ENCODE measurements at regions not wholly inside any gene's neighbourhood (a gene's known extent, or its start where the extent isn't known, plus 50 kb on each side); places are given as distances from the start of the nearest gene placed in this dataset.
"Not testable (repeated sequence)": the region's sequence is repeated elsewhere in the genome, so short reads cannot be mapped to it uniquely, and the experiment has no call there.

DNA sequence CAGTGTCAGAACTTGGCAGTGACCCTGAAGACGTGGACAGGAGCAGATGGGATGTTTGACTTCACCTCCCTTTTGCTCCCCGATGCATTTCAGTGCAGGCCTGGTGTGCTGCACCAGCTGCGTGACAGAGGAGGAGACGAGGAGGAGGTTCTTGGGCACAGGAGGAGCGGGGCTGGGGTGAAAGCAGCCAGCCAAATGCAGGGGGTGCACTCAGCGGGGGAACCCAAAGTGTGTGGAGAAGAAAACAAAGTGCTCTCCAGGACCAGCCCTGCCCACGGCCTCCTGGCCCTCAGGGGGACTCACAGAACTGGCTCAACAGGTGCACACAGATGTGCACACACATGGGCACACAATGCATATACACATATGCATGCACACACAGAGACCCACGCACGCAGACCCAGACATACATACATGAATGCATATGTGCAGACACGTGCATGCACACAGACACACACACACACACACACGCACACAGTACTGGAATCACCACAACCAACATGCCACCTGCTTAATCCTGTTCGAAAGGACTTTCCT, 91.7 kb upstream of the SFSWAP start:
- DNase-seq (ENCODE audit: low spot score), result no peak

DNA sequence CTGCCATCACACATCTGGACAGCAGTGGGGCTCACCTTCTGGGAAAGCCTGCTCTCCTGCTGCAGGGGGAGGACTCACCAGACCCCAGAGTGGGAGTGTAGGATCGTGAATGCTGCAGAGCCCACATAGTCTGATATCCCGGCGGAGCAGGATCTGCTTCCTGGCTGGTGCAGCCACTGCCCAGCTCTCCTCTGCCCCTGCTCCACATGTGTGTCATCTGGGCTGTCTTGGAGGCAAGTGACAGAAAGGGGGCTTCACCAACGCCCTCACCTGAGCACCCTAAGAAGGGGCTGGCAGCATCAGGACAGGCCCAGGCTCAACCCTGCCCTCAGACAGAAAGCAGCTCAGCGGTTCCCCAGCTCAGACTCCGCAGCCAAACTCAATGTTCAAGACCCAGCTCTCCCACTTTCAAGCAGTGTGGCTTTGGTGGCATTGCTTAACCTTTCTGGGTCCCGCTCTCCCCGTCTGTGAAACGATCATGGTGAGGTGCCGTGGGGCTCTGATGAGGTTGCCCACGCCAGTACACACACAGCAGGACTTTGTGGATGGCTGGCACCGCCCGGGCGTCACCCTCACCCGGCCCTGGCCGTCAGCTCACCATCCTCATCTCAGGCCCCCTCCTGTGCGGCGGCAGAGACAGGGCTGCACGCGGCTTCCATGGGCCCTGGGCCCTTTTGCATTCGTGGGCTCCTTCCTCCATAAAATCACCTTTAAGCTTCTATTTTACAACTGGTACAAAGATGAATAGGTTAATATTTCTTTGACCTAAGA, 91.0 kb upstream of the SFSWAP start:
- DNase-seq (ENCODE audit: low spot score), result no peak

- no peak for DNase-seq (ENCODE audit: low spot score)
Measured at GRCh38 chr12:131620520-131620919, 90.4 kb upstream of the SFSWAP start.

- DNase-seq (ENCODE audit: low spot score), result no peak
Measured at GRCh38 chr12:131620946-131621681, 89.8 kb upstream of the SFSWAP start.

DNA sequence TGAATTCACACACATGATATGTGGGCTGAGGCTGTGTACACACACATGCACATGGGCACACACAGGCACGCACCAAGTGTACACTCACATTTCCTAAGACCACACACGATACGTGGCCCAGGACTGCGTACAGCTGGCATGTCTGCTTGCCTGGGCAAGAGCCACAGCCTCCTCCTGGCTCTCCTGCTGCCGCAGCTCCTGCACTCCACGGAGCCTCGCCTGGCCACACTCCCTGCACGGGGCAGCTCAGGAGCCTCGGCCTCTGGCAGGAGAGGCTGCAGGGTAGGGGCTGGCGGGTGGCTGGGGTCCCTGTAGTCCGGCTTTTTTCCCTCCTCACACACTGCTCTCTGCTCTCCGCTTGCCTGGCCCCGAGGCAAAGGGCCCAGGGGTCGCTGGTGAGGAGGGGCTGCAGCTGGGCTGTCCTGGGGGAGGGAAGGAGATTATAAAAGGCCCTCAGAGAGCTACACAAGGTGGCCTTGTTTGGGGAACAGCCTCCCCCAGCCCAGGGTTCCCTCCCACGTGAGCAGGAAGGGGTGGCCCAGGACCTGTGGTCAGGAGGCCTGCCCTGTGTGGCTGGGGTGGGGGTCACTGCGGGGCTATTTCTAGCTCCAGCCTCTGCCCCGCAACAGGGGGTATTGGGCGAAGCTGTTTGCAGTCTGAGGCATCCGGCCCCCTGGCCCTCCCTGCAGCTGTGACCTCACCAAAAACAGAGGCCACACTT, 89.0 kb upstream of the SFSWAP start:
- DNase-seq (ENCODE audit: low spot score), result no peak

- no peak for DNase-seq (ENCODE audit: low spot score)
Measured at GRCh38 chr12:131622422-131622955, 88.4 kb upstream of the SFSWAP start.

GRCh38 chr12:131623404-131624368, 87.2 kb upstream of the SFSWAP start:
- not testable (repeated sequence) for DNase-seq (ENCODE audit: low spot score)

DNA sequence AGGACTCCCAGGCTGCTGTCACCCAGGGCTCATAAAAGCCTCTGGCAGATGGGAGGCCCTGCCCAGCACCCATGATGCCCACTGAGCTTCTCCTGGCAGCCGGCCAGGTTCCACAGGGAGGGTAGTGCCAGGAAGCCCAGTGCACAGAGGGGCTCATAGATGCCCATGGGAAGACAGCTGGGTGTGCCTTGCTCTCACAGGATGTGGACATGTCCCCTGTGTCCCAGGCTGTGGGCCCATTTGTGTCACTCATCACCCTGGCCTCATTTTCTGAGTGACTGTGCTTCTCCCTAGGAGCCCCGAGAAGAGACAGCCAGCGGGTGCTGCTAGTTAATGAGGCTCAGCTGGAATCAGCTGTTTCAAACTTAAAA, 86.5 kb upstream of the SFSWAP start:
- DNase-seq (ENCODE audit: low spot score), result not testable (repeated sequence)

GRCh38 chr12:131624756-131625501, 86.0 kb upstream of the SFSWAP start:
- not testable (repeated sequence) for DNase-seq (ENCODE audit: low spot score)

DNA sequence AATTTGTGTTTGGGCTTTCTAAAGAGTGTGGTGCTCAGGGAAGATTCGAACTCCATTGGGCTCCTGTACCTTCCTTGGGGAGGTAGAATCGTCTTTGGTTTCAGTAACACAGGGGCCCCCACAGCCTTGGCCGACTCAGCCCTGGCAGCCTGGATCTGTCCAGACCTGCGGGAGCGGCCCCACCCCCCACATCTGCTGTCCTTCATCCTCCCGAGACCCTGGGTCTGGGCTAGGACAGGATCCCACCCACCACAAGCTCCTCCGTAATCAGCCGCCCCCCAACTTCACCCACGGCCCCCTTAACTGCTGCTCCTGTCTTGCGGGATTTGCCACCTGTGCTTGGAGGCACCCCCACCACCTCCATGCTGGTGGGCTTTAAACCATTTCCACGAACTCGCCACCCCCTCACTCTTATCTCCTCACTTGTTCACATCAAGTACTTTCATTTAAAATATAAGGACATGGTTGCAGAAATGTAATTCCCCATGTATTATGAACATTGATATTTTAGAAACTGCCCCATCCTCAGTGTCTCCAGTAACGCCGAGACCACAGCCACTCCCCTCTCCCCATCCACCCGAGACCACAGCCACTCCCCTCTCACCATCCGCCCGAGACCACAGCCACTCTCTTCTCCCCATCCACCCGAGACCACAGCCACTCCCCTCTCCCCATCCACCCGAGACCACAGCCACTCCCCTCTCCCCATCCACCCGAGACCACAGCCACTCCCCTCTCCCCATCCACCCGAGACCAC, 84.7 kb upstream of the SFSWAP start:
- DNase-seq (ENCODE audit: low spot score), result not testable (repeated sequence)

DNA sequence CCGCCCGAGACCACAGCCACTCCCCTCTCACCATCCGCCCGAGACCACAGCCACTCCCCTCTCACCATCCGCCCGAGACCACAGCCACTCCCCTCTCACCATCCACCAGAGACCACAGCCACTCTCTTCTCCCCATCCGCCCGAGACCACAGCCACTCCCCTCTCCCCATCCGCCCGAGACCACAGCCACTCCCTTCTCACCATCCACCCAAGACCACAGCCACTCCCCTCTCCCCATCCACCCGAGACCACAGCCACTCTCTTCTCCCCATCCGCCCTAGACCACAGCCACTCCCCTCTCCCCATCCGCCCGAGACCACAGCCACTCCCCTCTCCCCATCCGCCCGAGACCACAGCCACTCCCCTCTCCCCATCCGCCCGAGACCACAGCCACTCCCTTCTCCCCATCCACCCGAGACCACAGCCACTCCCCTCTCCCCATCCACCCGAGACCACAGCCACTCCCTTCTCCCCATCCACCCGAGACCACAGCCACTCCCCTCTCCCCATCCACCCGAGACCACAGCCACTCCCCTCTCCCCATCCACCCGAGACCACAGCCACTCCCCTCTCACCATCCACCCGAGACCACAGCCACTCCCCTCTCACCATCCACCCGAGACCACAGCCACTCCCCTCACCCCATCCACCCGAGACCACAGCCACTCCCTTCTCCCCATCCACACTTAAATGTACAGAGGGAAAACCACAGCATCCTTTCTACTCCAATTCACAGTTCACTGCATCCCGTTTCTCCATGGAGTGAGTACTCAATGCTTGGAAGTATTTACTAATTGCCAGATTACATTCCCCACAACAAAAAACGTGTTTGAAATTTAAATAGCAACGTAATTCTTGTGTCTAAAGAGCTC, 83.5 kb upstream of the SFSWAP start:
- peak; percentile 55 for DNase-seq (ENCODE audit: low spot score)

DNA sequence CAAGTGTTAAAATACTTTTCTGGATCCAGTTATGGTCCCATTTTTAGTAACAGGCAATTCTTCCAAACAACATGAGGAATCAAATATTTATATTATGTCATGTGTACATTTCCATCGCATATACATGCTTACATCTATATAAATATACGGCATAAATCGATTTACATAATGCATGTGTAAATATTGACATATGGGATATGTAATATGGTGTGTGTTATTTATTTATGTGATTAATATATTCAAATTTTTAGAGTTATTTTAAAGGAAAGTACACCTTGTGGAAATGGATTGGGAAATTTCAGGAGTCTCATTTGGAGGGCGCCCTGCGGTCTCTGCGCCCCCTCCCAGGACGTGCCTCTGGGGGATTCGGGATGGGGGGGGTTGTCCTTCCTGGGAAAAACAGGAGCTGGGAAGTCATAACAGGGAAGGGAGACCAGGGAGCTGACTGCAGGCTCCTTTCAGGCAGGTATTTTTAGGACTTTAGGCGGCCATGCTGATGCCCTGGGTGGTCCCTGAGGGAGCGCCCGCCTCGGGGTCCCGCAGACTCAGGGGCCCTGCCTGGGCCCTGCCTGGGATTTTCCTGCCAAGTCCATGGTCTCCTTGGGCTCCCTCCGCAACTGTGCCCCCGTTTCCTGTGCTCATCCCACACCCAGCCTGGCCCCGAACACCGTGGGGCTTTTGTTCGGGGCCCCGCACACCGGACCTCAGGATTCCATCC, 82.7 kb upstream of the SFSWAP start:
- DNase-seq (ENCODE audit: low spot score), result no peak

GRCh38 chr12:131628766-131629448, 82.0 kb upstream of the SFSWAP start:
- DNase-seq (ENCODE audit: low spot score), result no peak

- no peak for DNase-seq (ENCODE audit: low spot score)
Measured at GRCh38 chr12:131631230-131631629, 79.7 kb upstream of the SFSWAP start.

DNA sequence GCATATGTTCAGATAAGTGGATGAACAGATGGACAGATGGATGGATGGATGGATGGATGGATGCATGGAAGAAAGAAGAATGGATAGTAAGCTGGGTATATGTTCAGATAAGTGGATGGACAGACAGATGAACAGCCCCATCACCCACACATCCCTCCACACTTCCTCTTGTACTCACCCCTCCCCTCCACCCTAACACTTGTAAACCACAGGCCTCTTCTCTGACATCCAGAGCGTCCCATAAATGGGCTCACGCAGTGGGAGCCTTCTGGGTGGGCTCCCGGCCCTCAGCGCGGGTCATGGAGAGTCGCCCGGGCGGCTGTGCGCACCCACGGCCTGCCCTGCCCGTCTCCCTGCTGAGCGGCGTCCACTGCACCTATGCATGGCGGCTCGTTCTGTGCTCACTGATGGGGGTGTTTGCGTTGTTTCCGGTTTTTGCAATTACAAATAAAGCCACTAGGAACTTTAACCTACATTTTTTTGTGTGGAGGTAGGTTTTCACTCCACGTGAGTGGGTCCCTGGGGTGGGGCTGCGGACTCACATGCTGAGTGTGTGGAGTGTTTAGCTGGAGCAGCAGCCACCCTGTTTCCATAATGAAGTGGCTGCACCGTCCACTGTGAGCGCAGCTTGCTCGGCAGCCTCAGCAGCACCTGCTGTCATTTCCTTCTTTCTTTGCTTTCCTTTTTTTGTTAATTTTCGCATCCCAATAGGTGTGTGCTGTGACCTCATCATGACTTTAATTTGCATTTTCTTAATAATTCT, 78.8 kb upstream of the SFSWAP start:
- DNase-seq (ENCODE audit: low spot score), result not testable (repeated sequence)

- DNase-seq (ENCODE audit: low spot score), result not testable (repeated sequence)
Measured at GRCh38 chr12:131632652-131633023, 78.3 kb upstream of the SFSWAP start.

DNA sequence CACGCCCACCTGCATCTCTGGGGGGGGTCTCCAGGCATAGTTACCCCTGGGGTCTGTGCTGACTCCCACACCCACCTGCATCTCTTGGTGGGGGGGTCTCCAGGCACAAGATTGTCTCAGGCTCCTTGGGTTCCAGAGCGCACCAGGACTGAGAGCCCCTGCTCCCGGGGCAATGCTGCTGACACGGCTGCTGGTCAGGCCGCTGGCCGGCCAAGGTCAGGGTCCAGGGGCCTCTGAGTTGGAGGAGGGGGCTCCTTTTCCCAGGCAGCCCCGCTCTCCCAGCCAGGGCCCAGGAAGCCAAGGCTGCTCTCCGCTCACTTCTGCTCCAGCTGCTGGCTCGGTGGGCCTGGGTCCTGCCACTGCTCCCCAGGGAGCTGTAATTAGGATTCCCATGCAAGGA, 77.3 kb upstream of the SFSWAP start:
- not testable (repeated sequence) for DNase-seq (ENCODE audit: low spot score)
